IMR-90 (cell line): ENCODE measurements at regions not wholly inside any gene's neighbourhood (a gene's known extent, or its start where the extent isn't known, plus 50 kb on each side); places are given as distances from the start of the nearest gene placed in this dataset.
A peak's percentile ranks its signal among the peaks of the same experiment; 100 is the strongest.

ENCODE experiments used
- ATAC-seq: fragments of 200-7000 bp; cut with Tn5 transposase; 2 replicates; pipeline ENCODE4 v1.9.1; 2020; ENCODE audit warnings: low read depth, mild to moderate bottlenecking, moderate library complexity
- BruUV-seq: library from RNA; stranded (reverse); fragments of 400-500 nt; replicated peaks from 2 replicates; lab custom pipeline; 2021; lab: Mats Ljungman, UMichigan
- CTCF ChIA-PET: fragments of 300-600 bp; formaldehyde crosslinking; extraction: SDS; loops from one replicate; lab custom pipeline; 2021; ENCODE audit warnings: antibody characterized with exemption; lab: Yijun Ruan, JAX
- POLR2A ChIA-PET: fragments of 300-600 bp; sonication (Branson Sonifier 250); formaldehyde crosslinking; loops from one replicate; lab custom pipeline; 2022; ENCODE audit warnings: antibody characterized with exemption; ENCODE audit not compliant: unreplicated experiment; lab: Charles Lee
- DNase-seq: peaks from one replicate; pipeline ENCODE4 v3.0.0; 2013
- H2AFZ ChIP-seq: replicated peaks from 2 replicates; pipeline ENCODE3; 2013; ENCODE audit warnings: low read length, mild to moderate bottlenecking; ENCODE audit not compliant: poor library complexity
- H2AK5ac ChIP-seq: 2 replicates; pipeline ENCODE4 v1.6.1; 2013; ENCODE audit warnings: low read depth, low read length, inconsistent platforms
- H2AK9ac ChIP-seq: replicated peaks from 2 replicates; pipeline ENCODE3; 2013; ENCODE audit warnings: mild to moderate bottlenecking, low read depth, low read length, moderate library complexity; ENCODE audit not compliant: poor library complexity
- H2BK120ac ChIP-seq: 2 replicates; pipeline ENCODE4 v1.6.1; 2013; ENCODE audit warnings: low read depth, low read length, inconsistent platforms
- H2BK15ac ChIP-seq: 3 replicates; pipeline ENCODE4 v1.6.1; 2013; ENCODE audit warnings: low read depth, low read length, inconsistent platforms
- H2BK20ac ChIP-seq: 2 replicates; pipeline ENCODE4 v1.6.1; 2013; ENCODE audit warnings: low read depth, mild to moderate bottlenecking, inconsistent platforms, low read length, moderate library complexity
- H2BK5ac ChIP-seq: 2 replicates; pipeline ENCODE4 v1.6.1; 2013; ENCODE audit warnings: mild to moderate bottlenecking, low read depth, low read length, inconsistent platforms; ENCODE audit not compliant: poor library complexity, severe bottlenecking
- H3K14ac ChIP-seq: replicated peaks from 2 replicates; pipeline ENCODE4 v1.6.1; 2013; ENCODE audit warnings: low read depth, low read length, inconsistent platforms
- H3K18ac ChIP-seq: 2 replicates; pipeline ENCODE4 v1.6.1; 2013; ENCODE audit warnings: low read depth, low read length, control low read depth
- H3K23ac ChIP-seq: 2 replicates; pipeline ENCODE4 v1.6.1; 2013; ENCODE audit warnings: low read depth, low read length, inconsistent platforms
- H3K27ac ChIP-seq: 2 replicates; pipeline ENCODE4 v1.5.1; 2013; ENCODE audit warnings: mild to moderate bottlenecking, control low read depth, low read length; ENCODE audit not compliant: insufficient read depth
- H3K27me3 ChIP-seq: 2 replicates; pipeline ENCODE4 v1.6.1; 2013; ENCODE audit warnings: low read length; ENCODE audit not compliant: control insufficient read depth, insufficient read depth
- H3K36me3 ChIP-seq: 2 replicates; pipeline ENCODE4 v1.6.1; 2013; ENCODE audit warnings: low read length, mixed read lengths; ENCODE audit not compliant: control insufficient read depth, insufficient read depth
- H3K4ac ChIP-seq: 2 replicates; pipeline ENCODE4 v1.6.1; 2013; ENCODE audit warnings: low read depth, low read length, inconsistent platforms
- H3K4me1 ChIP-seq: 2 replicates; pipeline ENCODE4 v1.6.1; 2013; ENCODE audit warnings: low read length, mixed read lengths; ENCODE audit not compliant: control insufficient read depth, insufficient read depth
- H3K4me2 ChIP-seq: 2 replicates; pipeline ENCODE4 v1.6.1; 2013; ENCODE audit warnings: low read depth, mild to moderate bottlenecking, control low read depth, low read length, moderate library complexity
- H3K4me3 ChIP-seq: 2 replicates; pipeline ENCODE4 v1.5.1; 2013; ENCODE audit warnings: low read depth, mild to moderate bottlenecking, control low read depth, low read length, moderate library complexity; ENCODE audit not compliant: insufficient read depth
- H3K56ac ChIP-seq: 2 replicates; pipeline ENCODE4 v1.6.1; 2013; ENCODE audit warnings: low read length, inconsistent platforms; ENCODE audit not compliant: insufficient read depth; ENCODE audit errors: extremely low read depth
- H3K79me1 ChIP-seq, 2 experiments: 2 replicates each; pipeline ENCODE4 v1.6.1; 2013; ENCODE audit warnings: low read length in 2 of 2, inconsistent platforms in 1 of 2, low read depth in 1 of 2
- H3K9ac ChIP-seq: 2 replicates; pipeline ENCODE4 v1.6.1; 2013; ENCODE audit warnings: low read depth, low read length, control low read depth
- H3K9me1 ChIP-seq: 2 replicates; pipeline ENCODE4 v1.6.1; 2013; ENCODE audit warnings: low read length, inconsistent platforms; ENCODE audit not compliant: insufficient read depth
- H3K9me3 ChIP-seq: 2 replicates; pipeline ENCODE4 v1.6.1; 2013; ENCODE audit warnings: low read length; ENCODE audit not compliant: control insufficient read depth, insufficient read depth
- H4K20me1 ChIP-seq: 2 replicates; pipeline ENCODE4 v1.6.1; 2013; ENCODE audit warnings: low read length, inconsistent platforms; ENCODE audit not compliant: insufficient read depth
- H4K5ac ChIP-seq: 2 replicates; pipeline ENCODE4 v1.6.1; 2013; ENCODE audit warnings: mild to moderate bottlenecking, low read depth, low read length, control low read depth
- H4K8ac ChIP-seq, 2 experiments: 2 replicates each; pipeline ENCODE4 v1.6.1; 2013; ENCODE audit warnings: low read depth in 2 of 2, low read length in 2 of 2, control low read depth in 1 of 2, inconsistent platforms in 1 of 2
- H4K91ac ChIP-seq: 2 replicates; pipeline ENCODE4 v1.6.1; 2013; ENCODE audit warnings: low read depth, low read length, inconsistent platforms; ENCODE audit not compliant: insufficient read depth
- CEBPB ChIP-seq: IDR thresholded peaks from 2 replicates; pipeline ENCODE4 v1.6.1; 2012; ENCODE audit warnings: low read depth, low read length, improper control_type of control experiment
- CHD1 ChIP-seq: IDR thresholded peaks from 2 replicates; pipeline ENCODE4 v1.6.1; 2012; ENCODE audit warnings: low read depth, low read length, improper control_type of control experiment
- CTCF ChIP-seq: conservative IDR thresholded peaks from 2 replicates; pipeline ENCODE4 v1.5.1; 2012; ENCODE audit warnings: mild to moderate bottlenecking, low read depth, low read length, improper control_type of control experiment
- MAFK ChIP-seq: IDR thresholded peaks from 2 replicates; pipeline ENCODE4 v1.6.1; 2012; ENCODE audit warnings: low read depth, low read length, improper control_type of control experiment
- WGBS, 2 experiments: methylation state at CpG; one replicate each; pipeline versions ENCODE4 v1.1.5 to v1.1.7; 2013; ENCODE audit warnings: missing lambda C conversion rate in 2 of 2; ENCODE audit not compliant: insufficient read length in 1 of 2; ENCODE audit errors: extremely low coverage in 2 of 2; 5-methylcytosine and 5-hydroxymethylcytosine counted together
- dilution Hi-C: fragments of 300-500 bp; cut with HindIII; formaldehyde crosslinking; loops from one replicate; pipeline ENCODE4 v1.14.3; 2018; ENCODE audit warnings: low sequenced_read_pairs; ENCODE audit not compliant: unreplicated experiment
- in situ Hi-C: fragments of 300-500 bp; cut with MboI; formaldehyde crosslinking; loops from 3 replicates; pipeline ENCODE4 v1.14.3; 2019; ENCODE audit warnings: low sequenced_read_pairs, inconsistent platforms, mixed read lengths
- intact Hi-C: fragments of 100-400 bp; cut with micrococcal nuclease; formaldehyde crosslinking; loops from 2 replicates; pipeline ENCODE4 v1.10.0; 2022

GRCh38 chr10:34955391-34955790 lies 134.8 kb downstream of the CUL2 start:
- Histone ChIP-seq H3K27me3 (peaks cover 2% of the 10 kb centered on the region), H2BK15ac (no peak overlapping the region), H3K9ac (no peak overlapping the region), H3K23ac (no peak overlapping the region), H2AFZ (no peak overlapping the region), H2AK5ac (no peak overlapping the region), H3K27ac (no peak overlapping the region), H3K79me1 (no peaks in the 10 kb centered on the region), H2BK20ac (no peak overlapping the region), H4K20me1 (no peaks in the 10 kb centered on the region), H4K5ac (no peak overlapping the region), H3K18ac (no peak overlapping the region), H4K8ac (no peak overlapping the region), H3K4me1 (no peaks in the 10 kb centered on the region), H3K9me1 (no peaks in the 10 kb centered on the region), H3K56ac (no peak overlapping the region), H3K36me3 (no peaks in the 10 kb centered on the region), H2AK9ac (no peak overlapping the region), H3K9me3 (no peaks in the 10 kb centered on the region), H3K4me2 (no peak overlapping the region), H3K4ac (no peak overlapping the region), H3K14ac (no peak overlapping the region), H3K4me3 (no peak overlapping the region), H4K91ac (no peak overlapping the region), H2BK5ac (no peak overlapping the region), H2BK120ac (no peak overlapping the region)
- dilution Hi-C loops, result no loop called here
- peak; percentile 39 for TF ChIP-seq CEBPB
- TF ChIP-seq MAFK, result no peak
- TF ChIP-seq CHD1, result no peak
- TF ChIP-seq CTCF, result no peak
- intact Hi-C loops, result loop anchor here (10.0 kb wide), 1 partner anchor 231 kb away; no protein-coding TSS in a partner anchor
- POLR2A ChIA-PET, result no interaction called here
- no CpG with 5 or more reads among the region's 2 CpGs for WGBS, 2 experiments
- DNase-seq (no peak), ATAC-seq (no peak)
- BruUV-seq, result no TSS peak
- in situ Hi-C loops, result no loop called here
- CTCF ChIA-PET, result no interaction called here
